K562 (cell line): ENCODE measurements at regions not wholly inside any gene's neighbourhood (a gene's known extent, or its start where the extent isn't known, plus 50 kb on each side); places are given as distances from the start of the nearest gene placed in this dataset.

ENCODE experiments used
- FOS ChIP-seq: IDR thresholded peaks from 3 replicates; pipeline ENCODE4 v1.6.1; 2011; ENCODE audit not compliant: insufficient read length; ENCODE audit errors: extremely low read depth
- JUN ChIP-seq, 2 experiments: sonication (generic) in 1 of 2; formaldehyde crosslinking in 1 of 2; IDR thresholded peaks; 2 replicates each; pipeline versions ENCODE4 v1.6.1 to v1.8.0; 2012 to 2022; ENCODE audit warnings: borderline replicate concordance in 2 of 2, mild to moderate bottlenecking in 2 of 2, improper control_type of control experiment in 1 of 2, low read depth in 1 of 2, low read length in 1 of 2, missing genetic modification reagents in 1 of 2

GRCh38 chr4:56186808-56187523 lies 200.3 kb downstream of the AASDH start:
- TF ChIP-seq JUN (IDR thresholded peaks at IDR 0.05; ENCODE audit: borderline replicate concordance, low read depth, low read length) (no peak), JUN (CRISPR knock-in tag; IDR thresholded peaks at IDR 0.05; ENCODE audit: borderline replicate concordance) (no peak), FOS (no peak)
